ENCODE measurements at regions not wholly inside any gene's neighbourhood (a gene's known extent, or its start where the extent isn't known, plus 50 kb on each side); places are given as distances from the start of the nearest gene placed in this dataset.

- TF ChIP-seq ZBTB33 (IDR thresholded peaks at IDR 0.05; ENCODE audit: borderline replicate concordance, low read depth) (no peak), FOSL2 (IDR thresholded peaks at IDR 0.05; ENCODE audit: borderline replicate concordance, low read depth) (no peak), MAX (IDR thresholded peaks at IDR 0.05; ENCODE audit: low read depth) (no peak), NFIC (IDR thresholded peaks at IDR 0.05; ENCODE audit: borderline replicate concordance) (no peak), ELF1 (IDR thresholded peaks at IDR 0.05) (no peak), EZH2phosphoT487 (IDR thresholded peaks at IDR 0.05; ENCODE audit: borderline replicate concordance, low read depth) (no peak), CHD2 (IDR thresholded peaks at IDR 0.05; ENCODE audit: low read length, partially characterized antibody) (no peak), RFX5 (IDR thresholded peaks at IDR 0.05; ENCODE audit: low read length) (no peak), GATA2 (CRISPR knock-in tag; IDR thresholded peaks at IDR 0.05) (no peak), RAD21 (IDR thresholded peaks at IDR 0.05; ENCODE audit: low read length) (no peak)
Observed at GRCh38 chr19:32264568-32264967, 80.8 kb upstream of the ZNF507 start (continued).

GRCh38 chr19:32265995-32266394, 79.4 kb upstream of the ZNF507 start:
- Histone ChIP-seq H3F3A (replicated peaks; ENCODE audit: insufficient read depth) (no peaks in the 10 kb centered on the region), H3K4me1 (ENCODE audit: control insufficient read depth in 1 of 2, insufficient read depth in 2 of 2, low read depth in 1 of 2, low read length in 1 of 2) (peaks cover 0 to 3% of the 10 kb centered on the region in 2 experiments; a peak in 1 of 4 replicates), H3K9ac (no peak overlapping the region), H3K9me3 (no peaks in the 10 kb centered on the region), H2AFZ (ENCODE audit: low read depth) (no peak overlapping the region), H3K4me3 (ENCODE audit: low read depth in 2 of 2, low read length in 1 of 2) (no peak overlapping the region), H3K36me3 (replicated peaks in 1 of 2; ENCODE audit: control insufficient read depth in 1 of 2, insufficient read depth in 2 of 2, low read length in 1 of 2) (no peaks in the 10 kb centered on the region), H3K27me3 (ENCODE audit: insufficient read depth) (no peaks in the 10 kb centered on the region), H4K20me1 (ENCODE audit: insufficient read depth) (no peaks in the 10 kb centered on the region), H3K9me2 (no peaks in the 10 kb centered on the region), H3K79me2 (ENCODE audit: insufficient read depth) (no peaks in the 10 kb centered on the region), H3K27ac (ENCODE audit: low read depth in 2 of 2, low read length in 1 of 2) (no peak overlapping the region), H3K4me2 (no peak overlapping the region)
- 23% methylated on average over 5 of the region's 5 CpGs for WGBS (ENCODE audit: low lambda C conversion rate)
- ChIA-PET CTCF (interaction anchor here (1.9 kb wide), 1 partner anchor 41 kb away, joined by 5 read pairs; no protein-coding TSS in a partner anchor), POLR2A (no interaction called here)
- no peak for DNase-seq
- no peak for TF ChIP-seq NFIC (IDR thresholded peaks at IDR 0.05; ENCODE audit: borderline replicate concordance)
- no peak for TF ChIP-seq USF1 (IDR thresholded peaks at IDR 0.05; ENCODE audit: borderline replicate concordance, low read depth)
- TF ChIP-seq FOXM1 (IDR thresholded peaks at IDR 0.05; ENCODE audit: low read depth): no peak
- no peak for TF ChIP-seq GATA2 (CRISPR knock-in tag; IDR thresholded peaks at IDR 0.05)
- TF ChIP-seq TAF1 (IDR thresholded peaks at IDR 0.05; ENCODE audit: borderline replicate concordance, low read depth, low read length): no peak
- no peak for TF ChIP-seq JUND (IDR thresholded peaks at IDR 0.05)
- TF ChIP-seq ELF1 (IDR thresholded peaks at IDR 0.05): no peak
- TF ChIP-seq TEAD4 (IDR thresholded peaks at IDR 0.05; ENCODE audit: borderline replicate concordance, insufficient read depth): no peak
- no peak for TF ChIP-seq CHD2 (IDR thresholded peaks at IDR 0.05; ENCODE audit: low read length, partially characterized antibody)
- TF ChIP-seq RCOR1 (IDR thresholded peaks at IDR 0.05; ENCODE audit: low read length): no peak
- TF ChIP-seq EP300 (IDR thresholded peaks at IDR 0.05; ENCODE audit: borderline replicate concordance in 1 of 2, low read depth in 1 of 2, low read length in 1 of 2): no peak
- no peak for TF ChIP-seq MEF2A (IDR thresholded peaks at IDR 0.05; ENCODE audit: borderline replicate concordance, low read depth)
- no peak for TF ChIP-seq YY1 (IDR thresholded peaks at IDR 0.05; ENCODE audit: low read depth)
- no peak for TF ChIP-seq MXI1 (IDR thresholded peaks at IDR 0.05; ENCODE audit: low read depth, low read length)

Measured in SK-N-SH (cell line).